ENCODE measurements at regions not wholly inside any gene's neighbourhood (a gene's known extent, or its start where the extent isn't known, plus 50 kb on each side); places are given as distances from the start of the nearest gene placed in this dataset.

DNA sequence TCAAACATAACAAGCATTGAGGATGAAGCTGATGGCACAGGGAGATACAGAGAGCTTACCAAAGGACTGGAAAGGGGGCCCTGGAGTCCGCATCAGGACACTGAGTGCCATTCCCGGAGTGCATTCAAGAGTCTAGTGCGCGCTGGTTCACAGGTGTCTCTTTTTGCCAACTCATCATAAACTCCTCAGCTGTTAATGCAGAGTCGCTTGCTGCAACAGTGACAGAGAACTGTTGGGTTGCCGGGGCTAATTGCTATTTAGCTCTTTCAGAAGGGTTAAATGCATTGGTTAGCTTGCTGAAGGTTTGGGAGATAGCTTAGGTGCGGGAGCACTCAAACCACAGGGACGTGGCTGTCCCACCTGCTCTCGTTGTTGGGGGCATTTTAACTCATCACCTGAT is 1091.6 kb upstream of the EEF2KMT start:
- DNase-seq (ENCODE audit: low spot score) (no peak), ATAC-seq (no peak)

More for the DNA sequence above, 1091.6 kb upstream of the EEF2KMT start:
- TF ChIP-seq, protein P1, sequence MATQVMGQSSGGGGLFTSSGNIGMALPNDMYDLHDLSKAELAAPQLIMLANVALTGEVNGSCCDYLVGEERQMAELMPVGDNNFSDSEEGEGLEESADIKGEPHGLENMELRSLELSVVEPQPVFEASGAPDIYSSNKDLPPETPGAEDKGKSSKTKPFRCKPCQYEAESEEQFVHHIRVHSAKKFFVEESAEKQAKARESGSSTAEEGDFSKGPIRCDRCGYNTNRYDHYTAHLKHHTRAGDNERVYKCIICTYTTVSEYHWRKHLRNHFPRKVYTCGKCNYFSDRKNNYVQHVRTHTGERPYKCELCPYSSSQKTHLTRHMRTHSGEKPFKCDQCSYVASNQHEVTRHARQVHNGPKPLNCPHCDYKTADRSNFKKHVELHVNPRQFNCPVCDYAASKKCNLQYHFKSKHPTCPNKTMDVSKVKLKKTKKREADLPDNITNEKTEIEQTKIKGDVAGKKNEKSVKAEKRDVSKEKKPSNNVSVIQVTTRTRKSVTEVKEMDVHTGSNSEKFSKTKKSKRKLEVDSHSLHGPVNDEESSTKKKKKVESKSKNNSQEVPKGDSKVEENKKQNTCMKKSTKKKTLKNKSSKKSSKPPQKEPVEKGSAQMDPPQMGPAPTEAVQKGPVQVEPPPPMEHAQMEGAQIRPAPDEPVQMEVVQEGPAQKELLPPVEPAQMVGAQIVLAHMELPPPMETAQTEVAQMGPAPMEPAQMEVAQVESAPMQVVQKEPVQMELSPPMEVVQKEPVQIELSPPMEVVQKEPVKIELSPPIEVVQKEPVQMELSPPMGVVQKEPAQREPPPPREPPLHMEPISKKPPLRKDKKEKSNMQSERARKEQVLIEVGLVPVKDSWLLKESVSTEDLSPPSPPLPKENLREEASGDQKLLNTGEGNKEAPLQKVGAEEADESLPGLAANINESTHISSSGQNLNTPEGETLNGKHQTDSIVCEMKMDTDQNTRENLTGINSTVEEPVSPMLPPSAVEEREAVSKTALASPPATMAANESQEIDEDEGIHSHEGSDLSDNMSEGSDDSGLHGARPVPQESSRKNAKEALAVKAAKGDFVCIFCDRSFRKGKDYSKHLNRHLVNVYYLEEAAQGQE (IDR thresholded peaks at IDR 0.05; ENCODE audit: unreplicated experiment): no peak
- TF ChIP-seq CREB1 (CRISPR knock-in tag; IDR thresholded peaks at IDR 0.05; ENCODE audit: low read depth) (no peak), EZH2 (IDR thresholded peaks at IDR 0.05; ENCODE audit: low read depth, unreplicated experiment) (no peak), JUNB (IDR thresholded peaks at IDR 0.05; ENCODE audit: unreplicated experiment) (no peak), STAT1 (IDR thresholded peaks at IDR 0.05; ENCODE audit: unreplicated experiment) (no peak), ZNF331 (CRISPR knock-in tag; IDR thresholded peaks at IDR 0.05; ENCODE audit: low read depth) (no peak), ZNF114 (CRISPR knock-in tag; IDR thresholded peaks at IDR 0.05) (no peak), NANOG (IDR thresholded peaks at IDR 0.05; ENCODE audit: borderline replicate concordance) (no peak), POLR2AphosphoS5 (IDR thresholded peaks at IDR 0.05; ENCODE audit: low read depth) (no peak), EZH2phosphoT487 (IDR thresholded peaks at IDR 0.05; ENCODE audit: unreplicated experiment) (no peak)
- TF ChIP-seq, protein P2, sequence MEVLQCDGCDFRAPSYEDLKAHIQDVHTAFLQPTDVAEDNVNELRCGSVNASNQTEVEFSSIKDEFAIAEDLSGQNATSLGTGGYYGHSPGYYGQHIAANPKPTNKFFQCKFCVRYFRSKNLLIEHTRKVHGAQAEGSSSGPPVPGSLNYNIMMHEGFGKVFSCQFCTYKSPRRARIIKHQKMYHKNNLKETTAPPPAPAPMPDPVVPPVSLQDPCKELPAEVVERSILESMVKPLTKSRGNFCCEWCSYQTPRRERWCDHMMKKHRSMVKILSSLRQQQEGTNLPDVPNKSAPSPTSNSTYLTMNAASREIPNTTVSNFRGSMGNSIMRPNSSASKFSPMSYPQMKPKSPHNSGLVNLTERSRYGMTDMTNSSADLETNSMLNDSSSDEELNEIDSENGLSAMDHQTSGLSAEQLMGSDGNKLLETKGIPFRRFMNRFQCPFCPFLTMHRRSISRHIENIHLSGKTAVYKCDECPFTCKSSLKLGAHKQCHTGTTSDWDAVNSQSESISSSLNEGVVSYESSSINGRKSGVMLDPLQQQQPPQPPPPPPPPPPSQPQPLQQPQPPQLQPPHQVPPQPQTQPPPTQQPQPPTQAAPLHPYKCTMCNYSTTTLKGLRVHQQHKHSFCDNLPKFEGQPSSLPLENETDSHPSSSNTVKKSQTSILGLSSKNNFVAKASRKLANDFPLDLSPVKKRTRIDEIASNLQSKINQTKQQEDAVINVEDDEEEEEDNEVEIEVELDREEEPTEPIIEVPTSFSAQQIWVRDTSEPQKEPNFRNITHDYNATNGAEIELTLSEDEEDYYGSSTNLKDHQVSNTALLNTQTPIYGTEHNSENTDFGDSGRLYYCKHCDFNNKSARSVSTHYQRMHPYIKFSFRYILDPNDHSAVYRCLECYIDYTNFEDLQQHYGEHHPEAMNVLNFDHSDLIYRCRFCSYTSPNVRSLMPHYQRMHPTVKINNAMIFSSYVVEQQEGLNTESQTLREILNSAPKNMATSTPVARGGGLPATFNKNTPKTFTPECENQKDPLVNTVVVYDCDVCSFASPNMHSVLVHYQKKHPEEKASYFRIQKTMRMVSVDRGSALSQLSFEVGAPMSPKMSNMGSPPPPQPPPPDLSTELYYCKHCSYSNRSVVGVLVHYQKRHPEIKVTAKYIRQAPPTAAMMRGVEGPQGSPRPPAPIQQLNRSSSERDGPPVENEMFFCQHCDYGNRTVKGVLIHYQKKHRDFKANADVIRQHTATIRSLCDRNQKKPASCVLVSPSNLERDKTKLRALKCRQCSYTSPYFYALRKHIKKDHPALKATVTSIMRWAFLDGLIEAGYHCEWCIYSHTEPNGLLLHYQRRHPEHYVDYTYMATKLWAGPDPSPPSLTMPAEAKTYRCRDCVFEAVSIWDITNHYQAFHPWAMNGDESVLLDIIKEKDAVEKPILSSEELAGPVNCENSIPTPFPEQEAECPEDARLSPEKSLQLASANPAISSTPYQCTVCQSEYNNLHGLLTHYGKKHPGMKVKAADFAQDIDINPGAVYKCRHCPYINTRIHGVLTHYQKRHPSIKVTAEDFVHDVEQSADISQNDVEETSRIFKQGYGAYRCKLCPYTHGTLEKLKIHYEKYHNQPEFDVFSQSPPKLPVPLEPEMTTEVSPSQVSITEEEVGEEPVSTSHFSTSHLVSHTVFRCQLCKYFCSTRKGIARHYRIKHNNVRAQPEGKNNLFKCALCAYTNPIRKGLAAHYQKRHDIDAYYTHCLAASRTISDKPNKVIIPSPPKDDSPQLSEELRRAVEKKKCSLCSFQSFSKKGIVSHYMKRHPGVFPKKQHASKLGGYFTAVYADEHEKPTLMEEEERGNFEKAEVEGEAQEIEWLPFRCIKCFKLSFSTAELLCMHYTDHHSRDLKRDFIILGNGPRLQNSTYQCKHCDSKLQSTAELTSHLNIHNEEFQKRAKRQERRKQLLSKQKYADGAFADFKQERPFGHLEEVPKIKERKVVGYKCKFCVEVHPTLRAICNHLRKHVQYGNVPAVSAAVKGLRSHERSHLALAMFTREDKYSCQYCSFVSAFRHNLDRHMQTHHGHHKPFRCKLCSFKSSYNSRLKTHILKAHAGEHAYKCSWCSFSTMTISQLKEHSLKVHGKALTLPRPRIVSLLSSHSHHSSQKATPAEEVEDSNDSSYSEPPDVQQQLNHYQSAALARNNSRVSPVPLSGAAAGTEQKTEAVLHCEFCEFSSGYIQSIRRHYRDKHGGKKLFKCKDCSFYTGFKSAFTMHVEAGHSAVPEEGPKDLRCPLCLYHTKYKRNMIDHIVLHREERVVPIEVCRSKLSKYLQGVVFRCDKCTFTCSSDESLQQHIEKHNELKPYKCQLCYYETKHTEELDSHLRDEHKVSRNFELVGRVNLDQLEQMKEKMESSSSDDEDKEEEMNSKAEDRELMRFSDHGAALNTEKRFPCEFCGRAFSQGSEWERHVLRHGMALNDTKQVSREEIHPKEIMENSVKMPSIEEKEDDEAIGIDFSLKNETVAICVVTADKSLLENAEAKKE (CRISPR knock-in tag; IDR thresholded peaks at IDR 0.05): no peak
- TF ChIP-seq, protein P3, sequence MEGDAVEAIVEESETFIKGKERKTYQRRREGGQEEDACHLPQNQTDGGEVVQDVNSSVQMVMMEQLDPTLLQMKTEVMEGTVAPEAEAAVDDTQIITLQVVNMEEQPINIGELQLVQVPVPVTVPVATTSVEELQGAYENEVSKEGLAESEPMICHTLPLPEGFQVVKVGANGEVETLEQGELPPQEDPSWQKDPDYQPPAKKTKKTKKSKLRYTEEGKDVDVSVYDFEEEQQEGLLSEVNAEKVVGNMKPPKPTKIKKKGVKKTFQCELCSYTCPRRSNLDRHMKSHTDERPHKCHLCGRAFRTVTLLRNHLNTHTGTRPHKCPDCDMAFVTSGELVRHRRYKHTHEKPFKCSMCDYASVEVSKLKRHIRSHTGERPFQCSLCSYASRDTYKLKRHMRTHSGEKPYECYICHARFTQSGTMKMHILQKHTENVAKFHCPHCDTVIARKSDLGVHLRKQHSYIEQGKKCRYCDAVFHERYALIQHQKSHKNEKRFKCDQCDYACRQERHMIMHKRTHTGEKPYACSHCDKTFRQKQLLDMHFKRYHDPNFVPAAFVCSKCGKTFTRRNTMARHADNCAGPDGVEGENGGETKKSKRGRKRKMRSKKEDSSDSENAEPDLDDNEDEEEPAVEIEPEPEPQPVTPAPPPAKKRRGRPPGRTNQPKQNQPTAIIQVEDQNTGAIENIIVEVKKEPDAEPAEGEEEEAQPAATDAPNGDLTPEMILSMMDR (conservative IDR thresholded peaks at IDR 0.05; ENCODE audit: low read depth in 2 of 2): no peak
- TF ChIP-seq, protein P4, sequence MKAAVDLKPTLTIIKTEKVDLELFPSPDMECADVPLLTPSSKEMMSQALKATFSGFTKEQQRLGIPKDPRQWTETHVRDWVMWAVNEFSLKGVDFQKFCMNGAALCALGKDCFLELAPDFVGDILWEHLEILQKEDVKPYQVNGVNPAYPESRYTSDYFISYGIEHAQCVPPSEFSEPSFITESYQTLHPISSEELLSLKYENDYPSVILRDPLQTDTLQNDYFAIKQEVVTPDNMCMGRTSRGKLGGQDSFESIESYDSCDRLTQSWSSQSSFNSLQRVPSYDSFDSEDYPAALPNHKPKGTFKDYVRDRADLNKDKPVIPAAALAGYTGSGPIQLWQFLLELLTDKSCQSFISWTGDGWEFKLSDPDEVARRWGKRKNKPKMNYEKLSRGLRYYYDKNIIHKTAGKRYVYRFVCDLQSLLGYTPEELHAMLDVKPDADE (IDR thresholded peaks at IDR 0.05): no peak
- H3K36me3 ChIP-seq (ENCODE audit: insufficient read depth): no peaks in the 10 kb centered on the region
- Mint-ChIP-seq H3K9me3 (0 out of 3 replicates have a peak, but pooled peaks cover under 1% of the 10 kb centered on the region), H3K4me1 (peaks cover 16% of the 10 kb centered on the region), H3K27ac (no peak overlapping the region), H3K27me3 (ENCODE audit: insufficient read depth, low read depth, poor library complexity) (no peaks in the 10 kb centered on the region), H3K36me3 (ENCODE audit: low read depth) (peaks cover 1% of the 10 kb centered on the region; the same call in 2 of the 3 replicates), H3K4me3 (no peak overlapping the region)
- H3K4me2 ChIP-seq: no peak overlapping the region
- peaks cover 7% of the 10 kb centered on the region for H3K9me2 ChIP-seq (ENCODE audit: insufficient read depth)
- no peak overlapping the region for H3K4me3 ChIP-seq
- no peaks in the 10 kb centered on the region for H4K20me1 ChIP-seq (replicated peaks; ENCODE audit: insufficient read depth)
- H3F3A ChIP-seq (replicated peaks; ENCODE audit: low read depth): no peaks in the 10 kb centered on the region
- H3K4me1 ChIP-seq (ENCODE audit: insufficient read depth): peaks cover 7% of the 10 kb centered on the region; the same call in 1 of the 2 replicates
- H3K27ac ChIP-seq (ENCODE audit: low read depth): no peak overlapping the region
- no peak overlapping the region for H2AFZ ChIP-seq
- no peaks in the 10 kb centered on the region for H3K79me2 ChIP-seq (replicated peaks; ENCODE audit: insufficient read depth)
- H3K27me3 ChIP-seq (ENCODE audit: insufficient read depth): no peaks in the 10 kb centered on the region
